ENCODE measurements at regions not wholly inside any gene's neighbourhood (a gene's known extent, or its start where the extent isn't known, plus 50 kb on each side); places are given as distances from the start of the nearest gene placed in this dataset.
"Not testable (repeated sequence)": the region's sequence is repeated elsewhere in the genome, so short reads cannot be mapped to it uniquely, and the experiment has no call there.

GRCh38 chr6:168190014-168190405, 111.0 kb upstream of the FRMD1 start:
- DNase-seq, result no peak
- peaks cover 6% of the 10 kb centered on the region for H3K27me3 Mint-ChIP-seq (ENCODE audit: unreplicated experiment)
- no peak overlapping the region for H3K27ac Mint-ChIP-seq (ENCODE audit: unreplicated experiment)
- H3K36me3 Mint-ChIP-seq (ENCODE audit: unreplicated experiment), result no peaks in the 10 kb centered on the region
- no peak overlapping the region for H3K4me3 Mint-ChIP-seq (ENCODE audit: unreplicated experiment)
- peaks cover 8% of the 10 kb centered on the region for H3K9me3 Mint-ChIP-seq (ENCODE audit: unreplicated experiment)
- peaks cover 6% of the 10 kb centered on the region for H3K4me1 Mint-ChIP-seq (ENCODE audit: low read depth, unreplicated experiment)
- TF ChIP-seq CTCF (IDR thresholded peaks at IDR 0.05; ENCODE audit: partially characterized antibody, unreplicated experiment), result no peak

GRCh38 chr6:168189200-168190013, 110.4 kb upstream of the FRMD1 start:
- Mint-ChIP-seq H3K4me1 (ENCODE audit: low read depth, unreplicated experiment) (peaks cover 6% of the 10 kb centered on the region), H3K27me3 (ENCODE audit: unreplicated experiment) (peaks cover 6% of the 10 kb centered on the region), H3K9me3 (ENCODE audit: unreplicated experiment) (peaks cover 6% of the 10 kb centered on the region), H3K4me3 (ENCODE audit: unreplicated experiment) (no peak overlapping the region), H3K27ac (ENCODE audit: unreplicated experiment) (no peak overlapping the region), H3K36me3 (ENCODE audit: unreplicated experiment) (no peaks in the 10 kb centered on the region)
- TF ChIP-seq CTCF (IDR thresholded peaks at IDR 0.05; ENCODE audit: partially characterized antibody, unreplicated experiment), result no peak
- DNase-seq, result no peak

GRCh38 chr6:168188369-168189199, 109.6 kb upstream of the FRMD1 start:
- Mint-ChIP-seq H3K36me3 (ENCODE audit: unreplicated experiment) (no peaks in the 10 kb centered on the region), H3K9me3 (ENCODE audit: unreplicated experiment) (peaks cover 6% of the 10 kb centered on the region), H3K4me3 (ENCODE audit: unreplicated experiment) (no peak overlapping the region), H3K4me1 (ENCODE audit: low read depth, unreplicated experiment) (peaks cover 6% of the 10 kb centered on the region), H3K27ac (ENCODE audit: unreplicated experiment) (no peak overlapping the region), H3K27me3 (ENCODE audit: unreplicated experiment) (peaks cover 6% of the 10 kb centered on the region)
- DNase-seq, result no peak
- TF ChIP-seq CTCF (IDR thresholded peaks at IDR 0.05; ENCODE audit: partially characterized antibody, unreplicated experiment), result no peak

GRCh38 chr6:168186438-168186837, 107.4 kb upstream of the FRMD1 start:
- H3K27ac Mint-ChIP-seq (ENCODE audit: unreplicated experiment), result no peak overlapping the region
- no peak for TF ChIP-seq CTCF (IDR thresholded peaks at IDR 0.05; ENCODE audit: partially characterized antibody, unreplicated experiment)
- DNase-seq, result no peak
- H3K4me3 Mint-ChIP-seq (ENCODE audit: unreplicated experiment), result no peak overlapping the region
- H3K36me3 Mint-ChIP-seq (ENCODE audit: unreplicated experiment), result no peaks in the 10 kb centered on the region
- H3K27me3 Mint-ChIP-seq (ENCODE audit: unreplicated experiment), result peaks cover 6% of the 10 kb centered on the region
- H3K9me3 Mint-ChIP-seq (ENCODE audit: unreplicated experiment), result peaks cover 8% of the 10 kb centered on the region
- H3K4me1 Mint-ChIP-seq (ENCODE audit: low read depth, unreplicated experiment), result peaks cover 8% of the 10 kb centered on the region

GRCh38 chr6:168186018-168186417, 107.0 kb upstream of the FRMD1 start:
- H3K4me1 Mint-ChIP-seq (ENCODE audit: low read depth, unreplicated experiment); H3K27ac Mint-ChIP-seq (ENCODE audit: unreplicated experiment); DNase-seq; H3K9me3 Mint-ChIP-seq (ENCODE audit: unreplicated experiment); H3K4me3 Mint-ChIP-seq (ENCODE audit: unreplicated experiment); H3K36me3 Mint-ChIP-seq (ENCODE audit: unreplicated experiment); H3K27me3 Mint-ChIP-seq (ENCODE audit: unreplicated experiment): not testable (repeated sequence)

Data from glutamatergic neuron (in vitro differentiated cells).